ENCODE measurements at regions not wholly inside any gene's neighbourhood (a gene's known extent, or its start where the extent isn't known, plus 50 kb on each side); places are given as distances from the start of the nearest gene placed in this dataset.

DNA sequence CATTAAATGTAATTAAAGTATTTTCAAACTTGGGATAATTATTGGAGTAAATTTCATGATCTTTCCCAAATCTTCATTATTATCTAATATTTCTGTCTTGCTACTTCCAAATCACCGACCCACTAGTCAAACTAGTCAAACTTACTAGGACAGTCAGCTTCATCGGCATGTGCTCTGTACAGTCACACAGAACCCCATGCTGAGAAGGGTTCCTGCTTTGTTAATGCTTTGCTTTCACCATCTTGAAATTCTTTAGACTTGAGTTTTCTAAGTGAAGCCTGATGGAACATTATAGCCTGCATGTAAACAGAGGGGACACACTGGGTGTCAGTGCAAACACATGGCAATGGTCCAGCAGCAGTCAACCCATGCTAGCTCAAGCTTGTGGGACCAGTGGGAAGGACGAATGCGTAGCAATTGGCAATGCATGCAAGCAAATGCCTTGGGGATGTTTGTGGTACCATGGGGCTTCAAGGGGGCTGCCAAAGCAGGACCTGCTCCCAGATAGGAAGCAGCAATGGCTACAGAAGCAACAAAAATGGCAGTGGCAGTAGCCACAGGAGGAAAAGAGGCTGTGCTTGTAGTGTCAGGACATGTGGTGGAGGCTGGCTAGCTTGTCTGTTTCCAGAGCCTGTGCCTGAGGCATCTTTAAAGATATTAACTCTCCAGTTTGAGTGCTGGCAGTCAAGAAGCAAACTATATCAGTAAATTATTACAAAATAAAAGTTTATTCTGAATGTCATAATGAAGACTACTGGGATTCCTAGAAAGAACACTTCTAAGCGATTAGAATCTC lies 441.1 kb upstream of the SEMA3D start:
- POLR2A ChIA-PET (ENCODE audit: partially characterized antibody) = no interaction called here
- TF ChIP-seq BCL11A (IDR thresholded peaks at IDR 0.05; ENCODE audit: low read depth in 2 of 2, low read length in 2 of 2) (no peak), TBP (IDR thresholded peaks at IDR 0.05; ENCODE audit: low read depth, low read length) (no peak), CHD2 (IDR thresholded peaks at IDR 0.05; ENCODE audit: low read length) (no peak), TAF7 (optimal IDR thresholded peaks at IDR 0.05; ENCODE audit: borderline replicate concordance, low read depth, low read length) (no peak), CBX5 (IDR thresholded peaks at IDR 0.05; ENCODE audit: low read depth, low read length) (no peak), KDM5A (IDR thresholded peaks at IDR 0.05; ENCODE audit: low read length) (no peak), HDAC6 (IDR thresholded peaks at IDR 0.05; ENCODE audit: low read depth, low read length) (no peak), JUND (IDR thresholded peaks at IDR 0.05; ENCODE audit: low read length) (no peak), SRF (IDR thresholded peaks at IDR 0.05; ENCODE audit: low read depth, low read length) (no peak), SUZ12 (IDR thresholded peaks at IDR 0.05; ENCODE audit: low read length) (no peak)
- TF ChIP-seq, protein P1, sequence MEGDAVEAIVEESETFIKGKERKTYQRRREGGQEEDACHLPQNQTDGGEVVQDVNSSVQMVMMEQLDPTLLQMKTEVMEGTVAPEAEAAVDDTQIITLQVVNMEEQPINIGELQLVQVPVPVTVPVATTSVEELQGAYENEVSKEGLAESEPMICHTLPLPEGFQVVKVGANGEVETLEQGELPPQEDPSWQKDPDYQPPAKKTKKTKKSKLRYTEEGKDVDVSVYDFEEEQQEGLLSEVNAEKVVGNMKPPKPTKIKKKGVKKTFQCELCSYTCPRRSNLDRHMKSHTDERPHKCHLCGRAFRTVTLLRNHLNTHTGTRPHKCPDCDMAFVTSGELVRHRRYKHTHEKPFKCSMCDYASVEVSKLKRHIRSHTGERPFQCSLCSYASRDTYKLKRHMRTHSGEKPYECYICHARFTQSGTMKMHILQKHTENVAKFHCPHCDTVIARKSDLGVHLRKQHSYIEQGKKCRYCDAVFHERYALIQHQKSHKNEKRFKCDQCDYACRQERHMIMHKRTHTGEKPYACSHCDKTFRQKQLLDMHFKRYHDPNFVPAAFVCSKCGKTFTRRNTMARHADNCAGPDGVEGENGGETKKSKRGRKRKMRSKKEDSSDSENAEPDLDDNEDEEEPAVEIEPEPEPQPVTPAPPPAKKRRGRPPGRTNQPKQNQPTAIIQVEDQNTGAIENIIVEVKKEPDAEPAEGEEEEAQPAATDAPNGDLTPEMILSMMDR (IDR thresholded peaks at IDR 0.05; ENCODE audit: control extremely low read depth in 1 of 3, insufficient read depth in 1 of 3, low read depth in 1 of 3, low read length in 3 of 3) = no peak

More for the DNA sequence above, 441.1 kb upstream of the SEMA3D start:
- H3K4me2 ChIP-seq (ENCODE audit: insufficient read depth in 1 of 2, low read depth in 2 of 2, low read length in 2 of 2) = no peak overlapping the region
- no peak overlapping the region for H3K4ac ChIP-seq (replicated peaks; ENCODE audit: insufficient read length, low read depth, low read length)
- H3K9me3 ChIP-seq (ENCODE audit: insufficient read depth in 2 of 2, low read depth in 1 of 2, low read length in 1 of 2) = no peaks in the 10 kb centered on the region
- no peaks in the 10 kb centered on the region for H4K20me1 ChIP-seq (replicated peaks in 1 of 2; ENCODE audit: control insufficient read depth in 1 of 2, insufficient read depth in 2 of 2, low read length in 2 of 2)
- FAIRE-seq (no peak), DNase-seq (ENCODE audit: low read depth in 1 of 2, low spot score in 2 of 2) (no peak)
- no peak overlapping the region for H3K18ac ChIP-seq (ENCODE audit: extremely low read depth, low read length)
- 93% methylated on average over 5 of the region's 5 CpGs; no CpG with 5 or more reads in 1 of the 2 experiments for WGBS, 2 experiments (ENCODE audit: extremely low coverage in 1 of 2, insufficient coverage in 1 of 2, insufficient read length in 1 of 2, insufficient replicate concordance in 2 of 2, low coverage in 1 of 2, low lambda C conversion rate in 2 of 2, missing lambda C conversion rate in 1 of 2)
- H4K91ac ChIP-seq (replicated peaks; ENCODE audit: insufficient read length, low read length) = no peak overlapping the region
- H2AFZ ChIP-seq (ENCODE audit: low read length) = 0 out of 2 replicates have a peak overlapping the region, but pooled peaks have one; percentile 36
- H4K8ac ChIP-seq (ENCODE audit: extremely low read depth, insufficient read depth, low read length) = no peak overlapping the region
- no peaks in the 10 kb centered on the region for H3K79me2 ChIP-seq (ENCODE audit: control insufficient read depth in 1 of 2, insufficient read depth in 2 of 2, low read length in 2 of 2)
- H3K56ac ChIP-seq (replicated peaks; ENCODE audit: insufficient read length, low read depth, low read length) = no peak overlapping the region
- no peak overlapping the region for H2BK20ac ChIP-seq (ENCODE audit: low read length)
- CTCF ChIA-PET (ENCODE audit: partially characterized antibody) = no interaction called here
- no peaks in the 10 kb centered on the region for H3K23me2 ChIP-seq (ENCODE audit: low read depth, low read length)
- H2BK120ac ChIP-seq (replicated peaks; ENCODE audit: low read depth, low read length) = no peak overlapping the region
- no peak overlapping the region for H2BK5ac ChIP-seq (ENCODE audit: low read depth, low read length)
- no peak overlapping the region for H3K9ac ChIP-seq (replicated peaks in 1 of 4; ENCODE audit: extremely low read depth in 1 of 4, low read depth in 3 of 4, low read length in 3 of 4)
- peaks cover 0 to 6% (median 0%) of the 10 kb centered on the region in 4 experiments; a peak in 1 of 7 replicates for H3K4me1 ChIP-seq (replicated peaks in 1 of 4; ENCODE audit: control insufficient read depth in 3 of 4, insufficient read depth in 4 of 4, low read length in 3 of 4)
- no peaks in the 10 kb centered on the region for H3K36me3 ChIP-seq (ENCODE audit: control insufficient read depth in 2 of 4, insufficient read depth in 4 of 4, low read length in 3 of 4)
- peak overlapping the region; percentile 84; the same call in 1 of the 2 replicates for H2BK15ac ChIP-seq (ENCODE audit: low read length)
- H3K27ac ChIP-seq (ENCODE audit: low read depth, low read length) = no peak overlapping the region
- no peak overlapping the region for H2AK5ac ChIP-seq (ENCODE audit: low read depth, low read length)
- H3K14ac ChIP-seq (ENCODE audit: insufficient read length) = no peak overlapping the region
- no peak overlapping the region; the same call in 1 of the 2 replicates for H2BK12ac ChIP-seq (ENCODE audit: low read depth, low read length)
- no peaks in the 10 kb centered on the region for H3K79me1 ChIP-seq (ENCODE audit: low read depth, low read length)
- H3K27me3 ChIP-seq (replicated peaks in 1 of 4; ENCODE audit: control insufficient read depth in 3 of 4, extremely low read depth in 1 of 4, insufficient read depth in 3 of 4, low read length in 3 of 4) = no peaks in the 10 kb centered on the region
- H3K23ac ChIP-seq (ENCODE audit: insufficient read length) = no peak overlapping the region
- no peak overlapping the region for H4K5ac ChIP-seq (ENCODE audit: insufficient read length, low read depth, low read length)
- no peak overlapping the region for H3K4me3 ChIP-seq (ENCODE audit: extremely low read depth in 1 of 4, insufficient read depth in 2 of 4, low read depth in 3 of 4, low read length in 4 of 4)

Measured in H1 (cell line).